NCI-H2107 treated with DMSO at 0.1 percent for 48 hours (cell line): ENCODE measurements at regions not wholly inside any gene's neighbourhood (a gene's known extent, or its start where the extent isn't known, plus 50 kb on each side); places are given as distances from the start of the nearest gene placed in this dataset.

Source experiments
- DNase-seq: peaks from one replicate; lab custom pipeline; 2025; ENCODE audit not compliant: unreplicated experiment; lab: John Stamatoyannopoulos, UW

DNA sequence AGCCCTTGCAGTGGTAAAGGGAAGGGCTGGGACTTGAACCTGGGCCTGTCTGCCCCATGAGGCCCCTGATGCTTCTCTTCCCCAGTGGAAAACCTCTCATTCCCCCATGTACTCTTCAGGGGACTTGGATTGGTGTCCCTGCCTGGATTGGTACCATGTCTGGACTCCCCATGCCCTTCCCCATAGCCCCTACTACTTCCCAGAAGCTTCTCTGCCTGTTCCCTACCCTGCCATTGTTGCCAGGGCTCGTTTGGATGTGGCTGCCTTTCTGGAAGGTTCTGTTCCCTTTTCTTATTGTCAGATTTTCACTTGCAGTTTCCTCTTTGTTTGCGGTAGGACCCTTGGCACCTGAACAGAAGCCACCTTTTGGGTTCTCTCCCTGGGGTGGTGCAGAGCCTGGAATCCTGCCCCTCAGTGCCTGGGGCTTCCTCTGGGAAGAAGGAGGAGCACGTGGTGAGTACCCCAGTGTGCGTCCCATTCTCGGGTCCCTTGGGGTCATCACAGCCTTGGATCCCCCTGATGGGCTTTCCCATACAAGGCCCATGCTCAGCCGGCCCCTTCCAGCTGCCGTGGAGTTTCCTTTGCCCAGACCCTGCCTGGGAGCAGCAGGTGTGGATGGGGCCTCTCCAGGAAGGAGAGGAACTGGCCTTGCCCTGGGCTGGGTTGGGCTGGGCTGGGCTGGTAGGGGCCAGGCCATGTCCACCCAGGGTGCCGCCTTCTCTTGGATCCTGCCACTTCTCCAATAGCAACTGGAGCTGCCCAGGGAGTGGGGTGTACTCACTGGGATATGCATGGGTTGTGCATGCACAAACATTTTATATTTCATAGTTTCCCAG, 281.1 kb downstream of the PTPRU start:
- DNase-seq, result no peak

- DNase-seq, result no peak
These were observed 279.9 kb downstream of the PTPRU start for GRCh38 chr1:29516063-29516820.

DNA sequence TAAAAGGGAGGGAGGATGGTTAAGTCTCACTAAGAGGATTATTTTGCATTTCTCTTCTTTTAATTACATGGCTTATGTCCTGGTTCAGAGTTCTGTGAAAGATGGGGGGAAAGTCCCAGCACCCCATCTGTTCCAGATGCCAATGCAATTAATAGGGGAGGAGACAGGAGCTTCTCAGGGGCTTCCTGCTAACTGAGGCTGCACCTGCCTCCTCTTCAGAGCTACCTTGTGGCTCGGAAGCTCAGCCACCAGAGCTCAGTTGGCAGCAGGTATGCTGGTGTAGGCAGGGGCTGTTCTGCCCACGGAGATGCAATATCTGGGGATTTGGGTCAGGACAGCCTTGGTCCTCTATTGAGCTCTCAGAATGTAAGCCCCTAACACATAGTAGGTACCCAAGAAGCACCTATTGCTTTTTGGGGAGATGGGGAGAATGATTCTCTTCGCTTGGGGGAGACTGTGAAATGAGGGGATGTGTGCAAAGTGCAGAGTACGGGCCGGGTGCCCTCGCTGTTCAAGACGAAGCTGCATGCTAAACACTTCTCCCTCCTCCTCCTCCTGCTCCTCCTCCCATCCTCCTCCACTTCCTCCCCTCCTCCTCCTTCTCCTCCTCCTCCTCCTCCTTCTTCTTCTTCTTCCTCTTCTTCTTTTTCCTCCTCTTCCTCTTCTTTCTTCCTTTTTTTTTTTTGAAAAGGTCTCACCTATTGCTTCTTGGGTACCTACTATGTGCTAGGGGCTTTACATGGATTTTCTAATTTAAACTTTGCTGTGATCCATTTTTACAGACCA, 279.0 kb downstream of the PTPRU start:
- peak; percentile 17 for DNase-seq

DNA sequence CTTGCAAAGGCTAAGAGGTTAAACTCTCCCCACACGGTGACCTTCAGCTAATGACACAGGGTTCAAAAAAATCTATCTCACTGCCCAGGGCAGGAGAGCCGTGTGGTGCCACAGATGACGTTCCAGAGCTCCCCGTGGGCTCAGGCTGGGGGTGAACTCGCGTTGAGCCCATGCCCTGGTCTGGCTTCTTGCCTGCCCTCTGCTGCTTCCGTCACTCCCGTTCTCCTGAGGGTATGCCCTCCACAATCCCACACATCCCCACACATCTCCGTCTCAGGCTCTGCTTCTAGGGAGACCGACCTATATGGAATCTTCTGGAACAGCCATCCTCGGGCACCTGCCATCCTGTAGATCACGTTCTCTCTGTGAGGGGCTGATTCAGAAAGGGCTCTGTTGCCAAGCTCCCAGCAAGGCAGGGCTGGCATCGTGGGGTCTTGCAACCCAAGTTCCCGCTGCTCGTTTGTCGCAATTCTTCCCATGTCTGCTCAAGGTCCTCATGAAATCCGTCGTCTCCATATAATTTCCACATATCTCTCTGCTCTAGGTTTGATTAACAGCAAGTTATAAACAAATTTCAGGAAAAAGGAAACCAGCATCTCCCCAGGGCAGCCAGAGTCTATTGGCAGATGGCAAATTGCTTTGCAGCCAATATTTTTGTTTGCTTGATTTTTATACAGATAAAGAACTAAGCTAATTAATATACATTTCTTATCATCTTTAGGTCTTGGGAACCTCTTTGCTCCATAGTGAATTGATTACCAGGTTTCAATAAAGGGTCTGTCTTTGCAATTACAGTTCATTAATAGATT, 278.2 kb downstream of the PTPRU start:
- no peak for DNase-seq

GRCh38 chr1:29513357-29513756, 277.0 kb downstream of the PTPRU start:
- DNase-seq, result peak; percentile 49

- no peak for DNase-seq
These were observed 275.1 kb downstream of the PTPRU start for GRCh38 chr1:29511436-29511835.

DNA sequence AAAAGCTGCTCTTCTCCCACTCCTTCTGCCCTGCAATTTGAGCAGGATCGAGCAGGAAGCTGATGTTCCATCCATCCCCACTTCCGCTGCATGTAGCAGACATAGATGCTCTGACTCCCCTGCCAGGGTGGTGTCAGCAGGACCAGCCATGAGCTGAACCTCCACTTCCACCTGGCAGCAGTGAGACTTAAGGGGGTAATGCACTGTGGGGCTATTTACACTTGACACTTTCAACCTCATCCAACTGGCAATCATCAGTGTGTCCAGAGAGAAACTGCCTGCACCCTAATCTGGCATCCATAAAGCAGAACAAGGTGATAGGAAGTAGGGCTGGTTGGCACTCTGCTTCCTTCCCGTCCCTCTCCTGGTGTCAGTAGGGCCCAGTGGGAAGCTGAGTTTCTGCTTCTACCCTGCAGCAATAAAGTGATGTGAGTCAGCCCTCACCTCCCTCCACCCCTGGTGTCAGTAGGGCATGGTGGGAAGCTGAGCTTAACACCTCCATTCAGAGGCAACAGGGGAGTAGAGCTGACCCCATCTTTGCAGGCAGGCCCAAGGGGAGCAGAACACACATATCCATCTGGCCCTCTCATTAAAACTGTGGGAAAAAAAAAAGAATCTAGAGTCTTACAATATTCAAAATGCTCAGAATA, 272.3 kb downstream of the PTPRU start:
- DNase-seq, result no peak

- DNase-seq, result no peak
These were observed 270.4 kb downstream of the PTPRU start for GRCh38 chr1:29506678-29507225.

DNA sequence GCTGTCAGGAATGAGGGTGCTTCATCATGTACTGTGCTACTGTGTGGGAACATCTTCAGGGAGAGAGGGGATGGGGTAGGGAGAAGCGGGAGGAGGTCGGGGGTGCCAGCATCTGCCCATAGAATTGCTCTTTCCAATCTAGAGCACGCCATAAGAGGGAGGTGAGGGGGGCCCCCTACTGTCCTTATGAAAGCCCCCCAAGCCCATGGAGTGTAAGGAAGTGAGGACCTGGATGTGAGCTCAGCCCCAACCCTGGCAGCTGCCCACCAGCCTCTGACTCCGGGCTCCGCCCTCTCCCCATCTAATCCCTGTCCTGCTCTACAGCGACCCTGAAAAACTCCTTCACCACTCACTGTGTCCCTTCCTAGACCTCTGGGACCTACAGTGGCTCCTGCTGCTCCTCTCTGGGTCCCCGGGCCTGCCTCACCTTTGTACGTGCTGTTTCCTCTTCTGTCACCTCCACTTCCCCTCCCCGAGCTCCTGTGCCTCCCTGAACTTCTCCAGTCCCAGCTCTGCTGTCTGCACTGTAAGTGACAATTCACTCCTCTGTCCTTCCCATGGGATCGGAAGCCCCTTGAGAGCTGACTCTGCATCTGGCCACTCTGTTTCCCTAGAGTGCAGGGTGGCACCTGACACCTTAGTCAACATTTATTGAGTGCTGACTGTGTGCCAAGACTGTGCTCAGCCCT, 269.4 kb downstream of the PTPRU start:
- peak; percentile 39 for DNase-seq

DNA sequence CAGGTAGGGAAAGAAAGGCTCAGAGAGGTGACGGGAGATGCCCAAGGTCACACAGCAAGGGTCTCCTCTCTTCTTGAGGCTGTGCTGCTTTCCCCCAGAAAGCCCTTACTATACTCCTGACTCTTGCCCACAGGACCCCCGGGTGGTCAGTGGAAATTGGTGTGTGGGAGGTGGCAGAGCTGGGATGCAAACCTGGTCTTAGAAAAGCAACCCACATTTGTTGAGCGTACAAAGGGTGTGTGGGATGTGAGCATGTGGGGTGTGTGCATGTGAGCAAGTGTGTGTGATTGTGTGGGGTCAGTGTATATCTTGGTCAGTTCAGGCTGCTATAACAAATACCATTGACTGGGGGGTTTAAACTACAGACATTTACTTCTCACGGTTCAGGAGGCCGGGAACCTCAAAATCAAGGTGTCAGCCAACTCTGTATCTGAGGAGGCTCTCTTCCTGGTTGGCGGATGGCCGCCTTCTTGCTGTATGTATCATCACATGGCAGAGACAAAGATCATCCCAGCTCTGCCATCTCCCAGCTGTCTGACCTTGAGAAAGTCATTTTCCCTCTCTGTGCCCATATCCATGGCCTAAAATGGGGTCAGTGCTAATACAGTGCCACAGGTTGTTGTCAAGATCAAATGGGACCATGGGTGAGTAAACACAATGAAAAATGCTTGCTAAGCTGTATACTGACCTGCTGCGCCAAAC, 268.5 kb downstream of the PTPRU start:
- DNase-seq, result no peak

DNA sequence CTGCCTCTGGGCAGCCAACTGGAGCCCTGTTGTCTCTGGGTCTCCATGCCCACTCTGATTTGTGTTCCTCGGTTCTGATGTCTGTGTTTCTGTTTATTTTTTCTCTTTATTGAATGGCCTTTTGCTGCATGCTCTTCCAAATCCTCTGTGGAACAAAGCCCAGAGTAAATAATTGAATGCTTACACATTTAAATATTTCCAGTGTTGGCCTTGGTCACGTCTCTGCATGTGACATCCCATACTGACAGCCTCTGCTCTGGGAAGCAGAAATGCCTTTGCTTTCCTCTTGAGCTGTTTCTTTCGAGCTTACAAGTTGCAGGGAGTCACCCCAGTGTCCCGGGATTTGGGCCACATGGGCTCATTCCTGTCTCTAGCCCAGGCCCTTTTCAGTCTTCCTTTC, 267.9 kb downstream of the PTPRU start:
- no peak for DNase-seq

- peak; percentile 99 for DNase-seq
These were observed 266.9 kb downstream of the PTPRU start for GRCh38 chr1:29502911-29503840.

- no peak for DNase-seq
These were observed 266.0 kb downstream of the PTPRU start for GRCh38 chr1:29502225-29502910.

GRCh38 chr1:29501227-29501976, 265.1 kb downstream of the PTPRU start:
- no peak for DNase-seq

- no peak for DNase-seq
These were observed 264.3 kb downstream of the PTPRU start for GRCh38 chr1:29500651-29501050.

DNA sequence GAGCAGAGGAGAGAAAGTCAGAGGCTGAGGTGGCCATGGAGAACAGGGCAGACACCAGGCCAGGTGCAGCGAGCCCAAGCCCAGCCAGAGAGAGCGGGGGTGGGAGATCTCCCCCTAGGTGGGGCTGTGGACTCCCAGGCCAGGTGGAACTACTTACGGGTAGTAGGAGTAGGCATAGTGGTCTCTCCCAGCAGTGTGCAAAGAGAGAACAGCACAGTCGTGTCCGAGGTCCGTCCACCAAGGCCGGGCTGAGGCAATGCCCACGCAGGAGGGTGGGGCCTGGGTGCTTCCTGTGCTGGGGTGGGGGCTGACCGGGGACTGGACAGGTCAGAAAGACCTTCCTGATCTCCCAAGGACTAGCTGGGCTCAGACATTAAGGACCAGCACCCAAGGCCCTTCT, 263.7 kb downstream of the PTPRU start:
- no peak for DNase-seq
